Loucy (cell line): ENCODE measurements at regions not wholly inside any gene's neighbourhood (a gene's known extent, or its start where the extent isn't known, plus 50 kb on each side); places are given as distances from the start of the nearest gene placed in this dataset.

Source experiments
- H2AFZ ChIP-seq: fragments of 200-600 bp; sonication (generic); 2 replicates; pipeline ENCODE4 v1.6.0; 2016; ENCODE audit warnings: antibody characterized with exemption, mild to moderate bottlenecking, low read length, moderate library complexity
- H3F3A ChIP-seq: fragments of 200-600 bp; 2 replicates; pipeline ENCODE4 v1.6.0; 2016; ENCODE audit warnings: antibody characterized with exemption, low read depth, mild to moderate bottlenecking
- H3K27me3 ChIP-seq: fragments of 200-600 bp; sonication (generic); 2 replicates; pipeline ENCODE4 v1.6.1; 2014; ENCODE audit warnings: low read length, mild to moderate bottlenecking; ENCODE audit not compliant: insufficient read depth, poor library complexity, severe bottlenecking
- H3K36me3 ChIP-seq: fragments of 200-600 bp; sonication (generic); 2 replicates; pipeline ENCODE4 v1.6.1; 2016; ENCODE audit warnings: low read length; ENCODE audit not compliant: insufficient read depth
- H3K4me1 ChIP-seq: fragments of 200-600 bp; sonication (generic); 2 replicates; pipeline ENCODE4 v1.5.1; 2014; ENCODE audit warnings: low read length, mild to moderate bottlenecking; ENCODE audit not compliant: insufficient read depth, poor library complexity, severe bottlenecking
- H3K4me2 ChIP-seq: fragments of 200-600 bp; sonication (generic); 2 replicates; pipeline ENCODE4 v1.6.0; 2014; ENCODE audit warnings: antibody characterized with exemption, low read length, low read depth, mild to moderate bottlenecking; ENCODE audit not compliant: poor library complexity, severe bottlenecking
- H3K4me3 ChIP-seq: fragments of 200-600 bp; sonication (generic); 2 replicates; pipeline ENCODE4 v1.5.1; 2014; ENCODE audit warnings: low read length, mild to moderate bottlenecking, mixed read lengths; ENCODE audit not compliant: poor library complexity, severe bottlenecking
- H3K79me2 ChIP-seq: fragments of 200-600 bp; sonication (generic); 2 replicates; pipeline ENCODE4 v1.6.1; 2014; ENCODE audit warnings: low read length; ENCODE audit not compliant: insufficient read depth
- H3K9ac ChIP-seq: fragments of 200-600 bp; sonication (generic); 2 replicates; pipeline ENCODE4 v1.6.0; 2014; ENCODE audit warnings: mild to moderate bottlenecking, low read depth, low read length, moderate library complexity; ENCODE audit not compliant: poor library complexity, severe bottlenecking
- H3K9me2 ChIP-seq: fragments of 200-600 bp; sonication (generic); replicated peaks from 2 replicates; pipeline ENCODE4 v1.6.1; 2016; ENCODE audit warnings: low read depth, low read length, mixed read lengths
- H3K9me3 ChIP-seq: fragments of 200-600 bp; sonication (generic); 2 replicates; pipeline ENCODE4 v1.6.1; 2014; ENCODE audit warnings: mild to moderate bottlenecking, antibody characterized with exemption, low read length, low read depth; ENCODE audit not compliant: insufficient read depth
- H4K20me1 ChIP-seq: fragments of 200-600 bp; sonication (generic); 2 replicates; pipeline ENCODE4 v1.6.0; 2014; ENCODE audit warnings: antibody characterized with exemption, low read length, mild to moderate bottlenecking; ENCODE audit not compliant: insufficient read depth, poor library complexity, severe bottlenecking
- EZH2phosphoT487 ChIP-seq: fragments of 200-600 bp; IDR thresholded peaks from 2 replicates; pipeline ENCODE4 v1.6.1; 2018; ENCODE audit warnings: antibody characterized with exemption, mild to moderate bottlenecking, moderate library complexity, borderline replicate concordance
- TF ChIP-seq, protein P1 (sequence below): fragments of 200-600 bp; sonication (generic); conservative IDR thresholded peaks from 2 replicates; pipeline ENCODE4 v1.5.1; 2014; ENCODE audit warnings: mild to moderate bottlenecking, antibody characterized with exemption, low read length

DNA sequence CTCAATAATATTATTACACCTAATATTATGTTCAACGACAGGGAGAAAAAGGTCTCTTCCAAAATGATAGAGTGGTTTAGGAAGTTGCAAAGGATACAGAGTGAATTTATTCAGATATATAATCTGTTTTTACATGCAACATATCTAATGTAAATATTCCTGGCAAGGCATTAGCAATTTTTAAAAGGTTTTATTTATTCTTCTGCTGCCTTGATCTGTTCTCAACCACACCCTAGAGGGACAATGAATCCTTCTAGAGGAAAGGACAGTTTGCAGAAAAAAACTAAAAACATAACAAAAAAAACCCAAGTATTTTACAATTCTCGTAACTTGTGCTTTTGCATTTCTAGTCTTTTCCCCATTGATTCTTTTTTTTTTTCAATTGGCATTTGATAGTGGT lies 459.6 kb downstream of the KLF12 start:
- H4K20me1 ChIP-seq, result no peaks in the 10 kb centered on the region
- H3K27me3 ChIP-seq, result no peaks in the 10 kb centered on the region
- TF ChIP-seq EZH2phosphoT487, result no peak
- TF ChIP-seq, protein P1, sequence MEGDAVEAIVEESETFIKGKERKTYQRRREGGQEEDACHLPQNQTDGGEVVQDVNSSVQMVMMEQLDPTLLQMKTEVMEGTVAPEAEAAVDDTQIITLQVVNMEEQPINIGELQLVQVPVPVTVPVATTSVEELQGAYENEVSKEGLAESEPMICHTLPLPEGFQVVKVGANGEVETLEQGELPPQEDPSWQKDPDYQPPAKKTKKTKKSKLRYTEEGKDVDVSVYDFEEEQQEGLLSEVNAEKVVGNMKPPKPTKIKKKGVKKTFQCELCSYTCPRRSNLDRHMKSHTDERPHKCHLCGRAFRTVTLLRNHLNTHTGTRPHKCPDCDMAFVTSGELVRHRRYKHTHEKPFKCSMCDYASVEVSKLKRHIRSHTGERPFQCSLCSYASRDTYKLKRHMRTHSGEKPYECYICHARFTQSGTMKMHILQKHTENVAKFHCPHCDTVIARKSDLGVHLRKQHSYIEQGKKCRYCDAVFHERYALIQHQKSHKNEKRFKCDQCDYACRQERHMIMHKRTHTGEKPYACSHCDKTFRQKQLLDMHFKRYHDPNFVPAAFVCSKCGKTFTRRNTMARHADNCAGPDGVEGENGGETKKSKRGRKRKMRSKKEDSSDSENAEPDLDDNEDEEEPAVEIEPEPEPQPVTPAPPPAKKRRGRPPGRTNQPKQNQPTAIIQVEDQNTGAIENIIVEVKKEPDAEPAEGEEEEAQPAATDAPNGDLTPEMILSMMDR, result no peak
- no peaks in the 10 kb centered on the region for H3K79me2 ChIP-seq
- no peak overlapping the region for H3K4me2 ChIP-seq
- H2AFZ ChIP-seq, result no peak overlapping the region
- no peaks in the 10 kb centered on the region for H3K9me3 ChIP-seq
- H3F3A ChIP-seq, result no peaks in the 10 kb centered on the region
- H3K4me1 ChIP-seq, result no peaks in the 10 kb centered on the region
- no peak overlapping the region for H3K4me3 ChIP-seq
- H3K9ac ChIP-seq, result no peak overlapping the region
- H3K36me3 ChIP-seq, result no peaks in the 10 kb centered on the region
- no peaks in the 10 kb centered on the region for H3K9me2 ChIP-seq

DNA sequence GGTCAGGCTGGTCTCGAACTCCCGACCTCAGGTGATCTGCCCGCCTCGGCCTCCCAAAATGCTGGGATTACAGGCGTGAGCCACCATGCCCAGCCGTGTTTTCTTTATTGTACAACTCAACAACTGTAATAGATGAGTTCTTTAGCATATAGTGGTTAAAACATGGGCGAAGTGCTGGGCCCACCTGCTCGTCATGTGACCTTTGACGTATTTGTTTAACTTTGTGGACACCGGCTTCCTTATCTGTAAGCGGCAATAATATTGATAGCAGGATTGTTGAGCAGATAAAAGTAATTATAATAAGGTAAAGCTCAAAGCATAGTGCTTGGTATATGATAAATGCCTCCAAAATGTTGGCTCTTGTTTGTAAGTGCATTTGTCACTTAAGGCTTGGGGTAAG lies 460.3 kb downstream of the KLF12 start:
- no peaks in the 10 kb centered on the region for H3K4me1 ChIP-seq
- no peak overlapping the region for H3K4me2 ChIP-seq
- no peaks in the 10 kb centered on the region for H3K79me2 ChIP-seq
- no peaks in the 10 kb centered on the region for H3F3A ChIP-seq
- TF ChIP-seq, protein P1, result no peak
- no peak for TF ChIP-seq EZH2phosphoT487
- H3K9me2 ChIP-seq, result no peaks in the 10 kb centered on the region
- no peaks in the 10 kb centered on the region for H3K9me3 ChIP-seq
- H3K4me3 ChIP-seq, result no peak overlapping the region
- no peaks in the 10 kb centered on the region for H3K27me3 ChIP-seq
- H4K20me1 ChIP-seq, result no peaks in the 10 kb centered on the region
- no peaks in the 10 kb centered on the region for H3K36me3 ChIP-seq
- H2AFZ ChIP-seq, result no peak overlapping the region
- no peak overlapping the region for H3K9ac ChIP-seq

DNA sequence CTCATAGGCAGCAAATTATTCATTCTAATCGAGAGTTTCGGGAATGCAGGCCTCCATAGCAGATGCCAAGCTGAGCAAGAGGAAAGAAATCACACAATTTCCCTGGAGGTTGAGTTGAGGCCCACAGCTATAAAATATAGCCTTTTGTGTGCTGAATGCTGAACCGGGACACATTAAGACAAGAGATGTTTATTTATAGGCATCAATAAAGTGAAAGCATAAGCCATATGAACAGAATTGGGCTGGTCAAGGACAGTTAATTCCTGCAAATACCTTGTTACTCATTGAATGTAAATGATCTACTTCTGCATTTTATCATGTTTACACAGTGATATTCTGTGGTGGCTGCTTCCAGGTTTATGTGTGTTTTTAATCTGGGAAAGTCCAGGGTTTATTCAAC lies 461.7 kb downstream of the KLF12 start:
- Histone ChIP-seq H3K36me3 (no peaks in the 10 kb centered on the region), H3K4me1 (no peaks in the 10 kb centered on the region), H3K9ac (no peak overlapping the region)

More for the DNA sequence above, 461.7 kb downstream of the KLF12 start:
- no peaks in the 10 kb centered on the region for H4K20me1 ChIP-seq
- no peak for TF ChIP-seq EZH2phosphoT487
- TF ChIP-seq, protein P1, result no peak
- no peaks in the 10 kb centered on the region for H3K27me3 ChIP-seq
- H2AFZ ChIP-seq, result no peak overlapping the region
- H3K4me2 ChIP-seq, result no peak overlapping the region
- no peak overlapping the region for H3K4me3 ChIP-seq
- H3K9me2 ChIP-seq, result no peaks in the 10 kb centered on the region
- no peaks in the 10 kb centered on the region for H3K79me2 ChIP-seq
- H3K9me3 ChIP-seq, result no peaks in the 10 kb centered on the region
- H3F3A ChIP-seq, result no peaks in the 10 kb centered on the region
